ENCODE measurements at regions not wholly inside any gene's neighbourhood (a gene's known extent, or its start where the extent isn't known, plus 50 kb on each side); places are given as distances from the start of the nearest gene placed in this dataset.

GRCh38 chr6:170072246-170072645, 218.6 kb downstream of the DLL1 start:
- H3K9me3 ChIP-seq (ENCODE audit: low read depth, low read length), result peaks cover 10% of the 10 kb centered on the region
- no peaks in the 10 kb centered on the region for H3K27me3 ChIP-seq (ENCODE audit: insufficient read depth, low read length)
- H3K4me3 ChIP-seq (ENCODE audit: low read length), result no peak overlapping the region
- no peaks in the 10 kb centered on the region for H3K4me1 ChIP-seq (ENCODE audit: insufficient read depth, low read length)

DNA sequence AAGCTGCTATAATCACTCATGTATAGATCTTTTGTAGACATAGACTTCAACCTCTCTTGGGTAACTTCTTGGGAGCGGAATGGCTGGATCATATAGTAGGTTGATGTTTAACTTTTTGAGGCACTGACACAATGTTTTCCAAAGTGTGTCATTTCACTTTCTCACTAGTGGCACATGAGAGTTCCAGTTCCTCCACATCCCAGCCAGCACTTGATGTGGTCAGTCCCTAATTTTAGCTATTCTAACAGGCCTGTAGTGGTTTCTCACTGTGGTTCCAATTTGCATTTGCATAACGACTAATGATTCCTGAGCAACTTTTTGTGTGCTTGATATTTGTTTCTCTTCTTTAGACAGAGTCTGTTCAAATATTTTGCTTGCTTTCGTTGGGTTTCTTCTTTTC, 221.3 kb downstream of the DLL1 start:
- Histone ChIP-seq H3K4me1 (ENCODE audit: insufficient read depth, low read length) (no peaks in the 10 kb centered on the region), H3K9me3 (ENCODE audit: low read depth, low read length) (peaks cover 10% of the 10 kb centered on the region), H3K27me3 (ENCODE audit: insufficient read depth, low read length) (no peaks in the 10 kb centered on the region), H3K4me3 (ENCODE audit: low read length) (no peak overlapping the region)

- Histone ChIP-seq H3K4me1 (ENCODE audit: insufficient read depth, low read length) (no peaks in the 10 kb centered on the region), H3K9me3 (ENCODE audit: low read depth, low read length) (peaks cover 10% of the 10 kb centered on the region), H3K4me3 (ENCODE audit: low read length) (no peak overlapping the region), H3K27me3 (ENCODE audit: insufficient read depth, low read length) (no peaks in the 10 kb centered on the region)
Observed at GRCh38 chr6:170068496-170068895, 222.4 kb downstream of the DLL1 start.

DNA sequence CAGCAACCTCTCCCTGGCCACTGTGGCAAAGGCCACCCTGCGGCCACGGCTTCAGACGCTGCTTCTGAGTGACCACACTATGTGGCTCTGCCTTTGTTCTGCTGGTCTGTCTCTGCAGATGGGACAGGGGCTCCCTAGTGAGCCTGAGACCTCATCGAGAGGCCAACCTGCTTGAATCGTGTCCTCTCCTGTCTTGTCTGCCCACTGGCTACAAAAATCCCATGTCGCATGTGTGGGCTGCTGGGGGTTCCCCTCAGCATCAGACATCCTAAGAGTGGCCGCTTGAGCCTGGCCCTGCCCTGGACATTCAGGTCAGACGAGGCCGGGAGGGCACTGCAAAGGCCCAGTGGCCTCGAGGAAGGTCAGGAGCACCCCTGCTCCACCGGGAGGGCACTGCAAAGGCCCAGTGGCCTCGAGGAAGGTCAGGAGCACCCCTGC, 222.9 kb downstream of the DLL1 start:
- Histone ChIP-seq H3K4me1 (ENCODE audit: insufficient read depth, low read length) (no peaks in the 10 kb centered on the region), H3K4me3 (ENCODE audit: low read length) (no peak overlapping the region), H3K27me3 (ENCODE audit: insufficient read depth, low read length) (no peaks in the 10 kb centered on the region), H3K9me3 (ENCODE audit: low read depth, low read length) (peaks cover 10% of the 10 kb centered on the region)

DNA sequence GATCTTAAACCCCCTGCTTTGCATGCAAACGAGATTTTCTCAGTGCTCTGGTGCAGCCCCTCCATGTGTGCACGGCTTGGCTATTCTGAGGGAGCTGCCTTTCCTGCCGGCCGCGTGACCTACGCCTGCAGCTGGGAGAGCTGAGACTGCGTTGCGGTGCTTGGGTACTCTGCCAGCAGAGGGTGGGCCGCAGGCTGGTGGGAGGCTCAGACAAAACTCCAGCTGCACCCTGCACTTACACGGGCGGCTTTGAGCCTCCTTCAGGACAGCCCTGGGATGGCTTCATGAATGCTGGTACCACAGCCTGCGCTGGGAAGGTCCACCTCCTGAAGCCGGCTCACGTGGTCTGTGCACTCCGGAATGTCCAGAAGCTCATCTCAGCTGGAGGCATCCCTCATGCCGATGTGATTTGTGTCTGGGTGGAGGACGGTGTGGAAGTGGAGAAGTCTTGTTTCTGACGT, 223.7 kb downstream of the DLL1 start:
- H3K9me3 ChIP-seq (ENCODE audit: low read depth, low read length), result peaks cover 10% of the 10 kb centered on the region
- H3K4me1 ChIP-seq (ENCODE audit: insufficient read depth, low read length), result no peaks in the 10 kb centered on the region
- no peaks in the 10 kb centered on the region for H3K27me3 ChIP-seq (ENCODE audit: insufficient read depth, low read length)
- H3K4me3 ChIP-seq (ENCODE audit: low read length), result no peak overlapping the region

DNA sequence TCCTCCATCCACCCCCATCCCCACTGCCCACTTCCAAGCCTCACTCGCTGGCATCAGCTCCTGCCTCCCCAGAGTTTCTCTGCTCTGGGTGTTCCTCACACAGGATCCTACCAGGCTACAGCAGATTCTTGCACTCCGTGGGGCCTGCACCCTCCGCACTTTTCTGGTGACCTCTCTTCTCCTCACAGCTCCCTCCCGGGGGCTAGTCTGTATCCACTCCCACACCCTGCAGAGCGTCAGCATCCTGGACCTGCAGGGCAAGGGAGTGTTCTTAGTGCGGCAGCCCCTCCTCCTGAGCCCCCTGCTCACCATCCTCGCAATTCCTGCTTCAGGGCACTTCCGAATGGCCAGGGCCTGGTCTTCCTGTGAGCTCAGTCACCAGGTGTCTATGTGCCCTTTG, 224.2 kb downstream of the DLL1 start:
- peaks cover 10% of the 10 kb centered on the region for H3K9me3 ChIP-seq (ENCODE audit: low read depth, low read length)
- H3K4me1 ChIP-seq (ENCODE audit: insufficient read depth, low read length), result no peaks in the 10 kb centered on the region
- H3K4me3 ChIP-seq (ENCODE audit: low read length), result no peak overlapping the region
- H3K27me3 ChIP-seq (ENCODE audit: insufficient read depth, low read length), result no peaks in the 10 kb centered on the region

GRCh38 chr6:170063851-170064602, 226.9 kb downstream of the DLL1 start:
- Histone ChIP-seq H3K4me1 (ENCODE audit: insufficient read depth, low read length) (no peaks in the 10 kb centered on the region), H3K9me3 (ENCODE audit: low read depth, low read length) (no peaks in the 10 kb centered on the region), H3K4me3 (ENCODE audit: low read length) (no peak overlapping the region), H3K27me3 (ENCODE audit: insufficient read depth, low read length) (no peaks in the 10 kb centered on the region)

DNA sequence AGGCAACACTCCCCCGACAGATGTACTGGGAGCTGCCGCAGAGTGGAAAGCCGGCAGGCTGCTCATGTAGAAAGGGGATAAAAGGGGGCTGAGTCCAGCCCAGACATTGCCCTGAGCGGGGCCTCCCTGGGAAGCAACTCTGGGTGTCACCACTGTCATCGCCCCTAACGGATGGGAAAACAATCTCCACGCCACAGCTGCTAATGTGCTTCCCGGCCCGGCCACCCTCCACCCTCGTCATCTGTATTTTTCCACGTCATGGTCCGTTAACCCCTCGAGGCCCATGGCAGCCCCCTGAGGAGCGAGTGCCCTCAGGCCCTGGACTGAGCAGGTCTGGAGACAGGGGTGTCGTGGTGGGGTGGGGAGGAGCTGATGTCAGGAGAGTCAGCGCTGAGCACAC, 227.4 kb downstream of the DLL1 start:
- Histone ChIP-seq H3K27me3 (ENCODE audit: insufficient read depth, low read length) (no peaks in the 10 kb centered on the region), H3K4me1 (ENCODE audit: insufficient read depth, low read length) (no peaks in the 10 kb centered on the region), H3K4me3 (ENCODE audit: low read length) (no peak overlapping the region), H3K9me3 (ENCODE audit: low read depth, low read length) (no peaks in the 10 kb centered on the region)

DNA sequence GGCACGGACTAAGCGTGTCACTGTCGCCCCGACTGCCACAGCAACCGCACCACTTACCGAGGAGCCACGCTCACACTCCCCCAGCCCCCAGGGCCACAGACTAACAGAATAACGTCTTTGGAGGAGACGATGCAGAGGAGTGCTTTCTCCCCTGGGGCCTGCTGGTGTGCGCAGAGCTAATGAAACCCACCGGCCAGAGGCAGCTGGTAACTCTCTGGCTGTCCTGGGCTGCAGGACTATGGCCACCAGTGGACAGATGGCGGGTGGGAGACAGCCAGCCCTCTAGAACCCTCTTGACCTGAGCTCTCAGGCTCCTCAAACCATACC, 228.0 kb downstream of the DLL1 start:
- Histone ChIP-seq H3K4me3 (ENCODE audit: low read length) (no peak overlapping the region), H3K4me1 (ENCODE audit: insufficient read depth, low read length) (no peaks in the 10 kb centered on the region), H3K27me3 (ENCODE audit: insufficient read depth, low read length) (no peaks in the 10 kb centered on the region), H3K9me3 (ENCODE audit: low read depth, low read length) (no peaks in the 10 kb centered on the region)

DNA sequence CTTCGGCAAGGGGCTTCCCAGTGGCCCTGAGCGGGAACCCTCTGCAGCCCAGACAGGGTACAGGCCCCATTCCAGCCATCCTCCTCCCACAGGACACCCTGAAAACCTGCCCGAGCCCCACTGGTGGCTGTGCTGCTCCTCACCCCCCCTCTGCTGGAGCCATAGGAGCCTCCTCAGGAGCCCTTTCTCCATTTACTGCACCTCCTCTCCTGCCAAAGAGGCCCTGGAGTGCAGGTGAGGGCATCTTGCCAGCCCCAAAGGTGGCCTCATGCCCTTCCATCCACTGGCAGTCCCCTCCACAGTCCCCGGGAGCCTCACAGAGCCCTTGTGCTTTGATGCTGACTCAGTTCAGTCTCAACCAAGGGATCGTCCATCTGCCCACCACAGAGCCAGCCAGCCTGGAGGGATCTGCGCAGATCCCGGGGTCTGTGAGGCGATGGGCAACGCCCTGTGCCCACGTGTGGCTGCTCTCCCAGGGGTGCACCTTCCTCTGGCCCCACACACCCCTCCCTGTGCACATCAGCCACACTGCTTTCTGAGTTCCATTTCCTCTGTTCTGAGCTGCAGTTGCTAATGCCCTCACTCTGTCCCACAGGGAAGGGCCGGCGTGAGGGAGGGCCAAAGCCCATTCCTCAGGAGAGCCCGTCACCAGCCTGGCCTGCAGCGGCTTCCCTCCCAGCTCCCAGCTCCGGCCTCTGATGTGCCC, 228.5 kb downstream of the DLL1 start:
- Histone ChIP-seq H3K4me3 (ENCODE audit: low read length) (no peak overlapping the region), H3K27me3 (ENCODE audit: insufficient read depth, low read length) (no peaks in the 10 kb centered on the region), H3K9me3 (ENCODE audit: low read depth, low read length) (no peaks in the 10 kb centered on the region), H3K4me1 (ENCODE audit: insufficient read depth, low read length) (no peaks in the 10 kb centered on the region)

DNA sequence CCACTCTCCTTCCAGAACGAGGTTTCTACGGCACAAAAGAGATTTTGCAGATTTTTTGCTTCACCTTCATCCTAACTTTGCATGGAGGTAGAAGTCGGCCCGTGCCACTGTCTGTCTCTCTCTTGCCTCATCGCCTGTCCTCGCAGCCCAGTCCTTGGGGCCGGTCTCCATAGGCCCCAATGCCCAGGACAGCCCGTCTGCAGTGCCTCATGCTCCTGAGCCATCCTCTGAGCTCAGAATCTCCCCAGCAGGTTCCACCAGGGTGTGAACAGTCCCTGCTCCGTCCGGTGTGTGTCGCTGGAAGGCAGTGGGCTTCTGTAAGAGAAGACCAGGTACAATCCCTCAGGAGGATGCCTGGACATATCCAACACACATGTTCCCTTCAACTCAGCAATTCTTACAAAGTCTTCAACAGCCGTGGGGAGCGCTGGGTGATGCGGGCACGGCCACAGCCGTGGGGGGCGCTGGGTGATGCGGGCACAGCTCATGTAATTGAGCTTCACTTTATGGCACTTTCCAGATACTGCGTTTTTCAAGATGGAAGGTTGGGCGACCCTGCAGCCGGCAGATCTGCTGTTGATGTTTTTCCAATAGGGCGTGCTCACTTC, 231.9 kb downstream of the DLL1 start:
- Histone ChIP-seq H3K4me3 (ENCODE audit: low read length) (no peak overlapping the region), H3K27me3 (ENCODE audit: insufficient read depth, low read length) (no peaks in the 10 kb centered on the region), H3K9me3 (ENCODE audit: low read depth, low read length) (no peaks in the 10 kb centered on the region), H3K4me1 (ENCODE audit: insufficient read depth, low read length) (no peaks in the 10 kb centered on the region)

DNA sequence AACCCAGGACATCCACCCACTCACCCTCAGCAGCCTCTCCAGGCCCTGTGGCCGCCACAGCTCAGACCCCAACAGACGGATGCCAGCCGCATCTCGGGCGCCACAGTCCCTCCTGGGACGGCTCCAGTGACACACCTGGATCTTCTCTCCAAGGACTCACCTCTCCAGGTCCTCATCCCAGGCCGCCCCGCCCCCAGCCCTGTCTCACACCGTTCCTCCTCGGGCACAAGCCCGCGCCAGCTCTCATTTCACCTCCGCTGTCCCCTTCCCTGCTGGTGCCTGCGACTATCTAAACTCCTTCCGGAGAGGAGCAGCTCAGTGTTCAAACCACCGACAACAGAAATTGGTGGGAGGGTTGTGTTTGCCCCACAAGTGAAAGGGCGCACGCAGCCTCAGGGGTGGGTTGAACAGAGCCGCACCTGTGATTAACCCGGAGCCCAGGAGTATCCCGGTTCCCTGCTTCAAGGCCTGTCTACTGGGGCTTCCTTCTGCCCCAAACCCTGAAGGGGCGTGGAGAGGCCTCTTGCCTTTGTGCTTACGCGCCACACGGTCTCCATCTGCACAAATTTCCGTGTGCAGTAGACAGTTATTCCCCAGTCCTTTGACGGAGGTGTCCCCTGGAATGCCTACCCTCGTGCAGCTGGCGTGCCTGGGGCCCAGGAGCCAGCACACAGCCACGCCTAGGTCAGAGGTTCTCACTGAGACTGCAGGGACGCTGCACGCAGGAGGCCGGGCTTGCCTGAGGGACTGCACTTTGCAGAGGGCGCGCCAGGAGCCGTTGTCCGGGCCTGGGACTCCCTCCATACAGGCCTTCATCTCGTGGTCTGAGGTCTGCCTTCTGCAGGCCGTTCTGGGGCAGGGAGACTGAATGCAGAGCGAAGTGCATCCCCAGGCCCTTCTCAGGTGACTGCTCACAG, 232.7 kb downstream of the DLL1 start:
- Histone ChIP-seq H3K4me1 (ENCODE audit: insufficient read depth, low read length) (no peaks in the 10 kb centered on the region), H3K9me3 (ENCODE audit: low read depth, low read length) (no peaks in the 10 kb centered on the region), H3K4me3 (ENCODE audit: low read length) (no peak overlapping the region), H3K27me3 (ENCODE audit: insufficient read depth, low read length) (no peaks in the 10 kb centered on the region)

DNA sequence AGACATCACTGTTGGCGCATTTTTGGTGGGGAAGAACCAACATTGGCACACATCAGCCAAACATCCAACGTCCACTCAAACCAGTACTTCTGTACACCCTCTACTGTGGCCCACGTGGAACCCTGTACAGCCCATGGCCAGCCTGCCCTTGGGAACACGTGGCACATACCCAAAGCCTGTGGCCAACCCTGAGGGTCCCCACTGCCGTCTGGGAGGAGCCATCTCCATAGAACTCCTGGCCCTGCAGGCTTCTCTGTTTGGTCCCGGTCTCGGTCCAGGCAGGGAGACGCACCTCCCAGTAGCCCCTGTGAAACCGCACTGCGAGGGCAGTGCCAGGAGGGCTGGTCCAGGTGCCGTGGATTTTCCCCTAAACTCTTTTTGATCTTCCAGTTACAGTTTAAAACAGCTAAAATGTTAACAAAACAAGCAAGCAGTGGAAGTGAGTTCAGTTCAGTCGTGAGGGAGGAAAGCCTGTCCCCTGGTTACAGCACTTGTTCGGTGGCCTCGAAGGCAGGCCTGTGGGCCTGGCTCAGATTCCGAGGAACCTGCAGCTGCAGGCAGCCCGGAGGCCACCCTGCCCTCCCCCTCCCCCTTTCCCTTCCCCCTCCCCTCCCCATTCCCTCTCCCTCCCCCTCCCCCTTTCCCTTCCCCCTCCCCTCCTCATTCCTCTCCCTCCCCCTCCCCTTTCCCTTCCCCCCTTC, 233.7 kb downstream of the DLL1 start:
- Histone ChIP-seq H3K4me1 (ENCODE audit: insufficient read depth, low read length) (no peaks in the 10 kb centered on the region), H3K4me3 (ENCODE audit: low read length) (no peak overlapping the region), H3K9me3 (ENCODE audit: low read depth, low read length) (no peaks in the 10 kb centered on the region), H3K27me3 (ENCODE audit: insufficient read depth, low read length) (no peaks in the 10 kb centered on the region)

- H3K9me3 ChIP-seq (ENCODE audit: low read depth, low read length), result no peaks in the 10 kb centered on the region
- H3K4me1 ChIP-seq (ENCODE audit: insufficient read depth, low read length), result no peaks in the 10 kb centered on the region
- H3K27me3 ChIP-seq (ENCODE audit: insufficient read depth, low read length), result no peaks in the 10 kb centered on the region
- H3K4me3 ChIP-seq (ENCODE audit: low read length), result no peak overlapping the region
Observed at GRCh38 chr6:170056278-170056711, 234.6 kb downstream of the DLL1 start.

Measured in mononuclear cell (primary cell).